Keratinocyte (primary cell): ENCODE measurements at regions not wholly inside any gene's neighbourhood (a gene's known extent, or its start where the extent isn't known, plus 50 kb on each side); places are given as distances from the start of the nearest gene placed in this dataset.

Experiments
- CTCF ChIP-seq, 3 experiments: IDR thresholded peaks in 1 of 3; conservative IDR thresholded peaks in 1 of 3; optimal IDR thresholded peaks in 1 of 3; 2 replicates in 2 of 3; 3 replicates in 1 of 3; pipeline versions ENCODE3 to v1.5.1; 2011; ENCODE audit warnings: low read length in 3 of 3, mild to moderate bottlenecking in 3 of 3, moderate library complexity in 2 of 3, control low read depth in 1 of 3, inconsistent platforms in 1 of 3; ENCODE audit not compliant: insufficient read depth in 2 of 3; ENCODE audit errors: extremely low read depth in 1 of 3
- EZH2 ChIP-seq: IDR thresholded peaks from one replicate; pipeline ENCODE4 v1.6.1; 2012; ENCODE audit warnings: inconsistent platforms, mild to moderate bottlenecking, low read length, moderate library complexity

DNA sequence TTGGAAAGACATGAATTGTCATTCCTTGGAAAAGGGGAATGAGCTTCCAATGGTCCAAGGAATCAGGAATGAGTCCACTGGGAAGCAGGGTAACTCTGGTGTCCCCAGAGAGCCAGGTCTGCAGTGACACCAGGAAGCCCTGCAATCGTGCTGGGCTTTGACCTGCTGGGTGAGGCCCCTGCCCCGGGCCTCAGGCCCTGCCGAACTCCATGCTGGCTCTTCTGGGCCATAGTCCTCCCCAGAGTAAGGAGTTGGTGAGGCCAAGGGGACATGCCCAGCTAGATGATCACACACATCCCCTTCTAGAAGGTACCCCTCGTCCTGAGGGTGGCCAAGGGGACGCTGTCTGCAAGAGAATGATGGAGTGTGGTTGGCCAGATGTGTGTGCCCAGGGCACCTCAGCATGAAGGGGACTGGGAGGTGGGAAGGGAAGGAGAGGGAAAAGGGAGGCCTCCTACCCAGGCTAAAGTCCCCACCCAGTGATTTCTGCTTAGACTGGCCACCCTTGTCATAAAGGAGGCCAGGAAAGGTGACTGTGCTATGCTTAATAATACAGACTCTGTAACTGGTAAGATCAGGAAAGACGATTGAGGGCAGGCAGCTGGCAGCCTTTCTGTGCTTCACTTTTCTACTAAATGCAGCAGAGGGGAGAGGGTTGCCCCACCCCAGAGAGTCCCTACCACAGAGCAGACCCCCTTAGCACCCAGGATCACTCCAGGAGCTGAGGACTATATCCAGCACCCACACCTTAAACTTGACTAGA is 119.3 kb downstream of the SNX5 start:
- TF ChIP-seq CTCF (optimal IDR thresholded peaks at IDR 0.05 in 1 of 3, IDR thresholded peaks at IDR 0.05 in 1 of 3, conservative IDR thresholded peaks at IDR 0.05 in 1 of 3; ENCODE audit: extremely low read depth in 1 of 3, insufficient read depth in 2 of 3, low read length in 3 of 3) (no peak), EZH2 (no peak)
